ENCODE measurements at regions not wholly inside any gene's neighbourhood (a gene's known extent, or its start where the extent isn't known, plus 50 kb on each side); places are given as distances from the start of the nearest gene placed in this dataset.

DNA sequence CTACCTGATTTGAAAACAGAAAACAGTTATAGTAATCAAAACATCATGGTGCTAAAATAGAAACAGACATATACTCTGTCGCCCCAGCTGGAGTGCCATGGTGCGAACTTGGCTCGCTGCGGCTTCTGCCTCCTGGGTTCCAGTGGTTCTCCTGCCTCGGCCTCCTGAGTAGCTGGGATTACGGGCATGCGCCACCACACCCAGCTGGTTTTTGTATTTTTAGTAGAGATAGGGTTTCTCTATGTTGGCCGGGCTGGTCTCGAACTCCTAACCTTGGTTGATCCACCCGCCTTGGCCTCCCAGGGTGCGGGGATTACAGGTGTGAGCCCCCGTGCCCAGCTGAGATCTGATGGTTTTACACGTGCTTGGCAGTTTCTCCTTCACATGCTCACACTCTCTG lies 495.9 kb downstream of the ANXA1 start:
- DNase-seq (ENCODE audit: low read depth in 2 of 2), result no peak

DNA sequence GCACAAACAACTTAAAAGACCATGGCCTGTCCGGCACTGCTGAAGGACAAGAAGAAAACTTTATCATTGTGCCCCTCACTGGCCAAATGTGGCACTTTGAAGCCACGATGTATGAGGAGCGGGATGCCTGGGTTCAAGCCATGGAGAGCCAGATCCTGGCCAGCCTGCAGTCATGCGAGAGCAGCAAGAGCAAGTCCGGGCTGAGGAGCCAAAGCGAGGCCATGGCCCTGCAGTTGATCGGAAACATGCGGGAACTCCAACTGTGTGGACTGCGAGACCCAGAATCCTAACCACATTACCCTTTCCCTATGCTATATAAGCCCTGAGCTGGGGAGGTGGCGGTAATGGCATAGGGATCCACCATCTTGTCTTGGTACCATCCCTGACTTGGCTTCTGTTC lies 497.9 kb downstream of the ANXA1 start:
- DNase-seq (ENCODE audit: low read depth in 2 of 2), result no peak

DNA sequence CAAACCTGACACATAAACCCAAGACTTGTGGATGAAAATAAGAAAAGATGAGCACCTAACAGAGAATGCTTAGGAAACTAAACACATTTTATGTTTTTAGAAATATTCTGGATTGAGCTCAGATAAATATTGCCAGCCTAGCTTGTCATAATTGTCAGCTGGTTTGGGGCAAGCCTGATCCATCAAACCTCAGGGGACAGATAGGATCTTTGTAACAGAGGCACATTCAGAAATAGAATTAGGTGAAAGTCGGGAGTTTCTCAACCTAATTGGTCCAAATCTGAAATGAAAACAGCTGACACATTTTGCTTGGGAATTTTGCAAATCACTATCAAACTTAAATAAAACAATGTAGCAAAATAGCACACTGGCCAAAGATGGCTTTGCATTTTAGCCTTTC lies 503.7 kb downstream of the ANXA1 start:
- DNase-seq (ENCODE audit: low read depth in 2 of 2), result no peak

DNA sequence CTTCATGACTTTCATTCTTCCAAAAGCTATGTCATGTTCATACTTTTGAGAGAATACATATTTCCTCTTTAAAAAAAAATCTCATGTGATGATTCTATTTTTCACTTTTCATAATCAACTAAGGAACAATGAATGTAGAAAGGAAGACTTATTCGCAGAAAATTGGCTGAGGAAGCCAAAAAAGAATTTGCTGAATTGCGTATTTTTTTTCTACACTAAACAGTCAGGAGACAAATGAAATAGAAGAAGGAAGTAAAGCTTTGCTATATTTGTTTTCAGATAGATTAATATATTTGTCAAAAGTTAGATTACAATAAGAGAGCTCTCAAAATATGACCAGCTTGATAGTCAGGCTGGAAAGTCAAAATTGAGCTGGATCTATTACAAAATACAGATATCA lies 504.2 kb downstream of the ANXA1 start:
- DNase-seq (ENCODE audit: low read depth in 2 of 2), result no peak

DNA sequence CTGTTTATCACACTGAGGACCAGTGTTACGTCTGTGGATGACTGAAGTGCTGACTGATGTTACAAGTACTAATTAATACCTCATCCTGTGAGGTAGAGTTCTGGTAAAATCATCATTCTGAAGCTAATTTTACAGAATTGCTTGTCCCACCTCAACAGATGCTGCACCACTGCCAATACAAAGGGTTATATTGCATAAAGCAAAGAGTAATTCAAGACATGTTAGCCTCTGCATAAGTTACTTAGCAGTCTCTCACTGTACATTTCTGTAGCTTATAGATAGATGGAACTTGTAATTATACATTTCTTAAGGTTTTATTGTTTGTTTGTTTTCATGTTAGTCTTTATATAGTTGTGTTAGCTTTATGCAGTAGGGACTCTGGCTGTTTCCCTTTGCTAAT lies 513.6 kb downstream of the ANXA1 start:
- no peak for DNase-seq (ENCODE audit: low read depth in 2 of 2)

DNA sequence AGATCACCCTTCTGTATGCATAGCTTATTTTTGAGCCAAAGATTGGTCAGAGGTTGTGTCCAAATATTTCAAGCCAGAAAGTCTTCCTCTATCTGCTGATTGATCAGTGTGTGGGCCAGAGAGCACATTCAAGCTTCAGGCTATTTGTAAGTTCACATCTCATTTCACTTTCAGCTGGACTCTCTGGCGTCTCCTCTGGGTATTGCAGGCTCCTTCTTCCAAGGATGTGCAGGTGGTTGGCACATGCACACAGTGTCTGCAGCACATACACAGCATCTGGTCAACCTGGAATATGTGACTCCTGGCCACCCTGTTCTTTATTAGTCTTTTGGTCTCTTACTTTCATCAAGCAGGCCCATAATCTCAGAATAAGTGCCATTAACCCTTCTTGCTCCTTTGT lies 516.1 kb downstream of the ANXA1 start:
- DNase-seq (ENCODE audit: low read depth in 2 of 2), result no peak

DNA sequence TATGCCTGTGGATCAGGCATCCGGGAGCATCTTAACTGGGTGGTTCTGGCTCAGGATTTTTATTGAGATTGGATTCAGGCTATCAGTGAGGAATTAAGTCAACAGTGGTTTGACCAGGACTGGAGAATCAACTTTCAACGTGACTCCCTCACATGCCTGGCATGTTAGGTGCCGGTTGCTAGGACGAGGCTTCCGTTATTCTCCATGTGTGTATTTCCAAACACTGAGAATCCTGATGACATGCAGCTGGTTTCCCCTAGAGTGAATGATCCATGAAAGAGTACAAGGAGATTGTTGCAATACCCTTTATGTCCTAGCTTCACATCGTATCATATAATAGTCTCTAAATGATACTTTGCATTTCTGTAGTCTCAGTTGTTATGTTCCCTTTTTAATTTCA lies 529.2 kb downstream of the ANXA1 start:
- DNase-seq (ENCODE audit: low read depth in 2 of 2), result no peak

DNA sequence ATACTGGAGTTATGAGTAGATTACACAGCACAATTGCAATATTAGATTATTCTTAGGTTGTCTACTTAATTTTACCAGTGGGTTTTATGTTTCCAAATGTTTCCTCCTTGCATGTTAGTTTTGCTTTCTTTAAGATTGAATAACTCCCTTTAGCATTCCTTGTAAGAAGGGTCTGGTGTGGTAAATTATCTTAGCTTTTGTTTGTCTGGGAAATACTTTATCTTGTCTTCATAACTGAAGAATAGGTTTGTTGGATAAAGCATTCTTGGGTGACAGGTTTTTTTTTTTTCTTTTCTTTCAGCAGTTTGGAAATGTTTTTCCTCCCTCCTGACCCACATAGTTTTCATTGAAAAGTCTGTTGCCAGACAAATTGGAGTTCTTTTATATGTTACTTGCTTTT lies 531.1 kb downstream of the ANXA1 start:
- DNase-seq (ENCODE audit: low read depth in 2 of 2), result no peak

DNA sequence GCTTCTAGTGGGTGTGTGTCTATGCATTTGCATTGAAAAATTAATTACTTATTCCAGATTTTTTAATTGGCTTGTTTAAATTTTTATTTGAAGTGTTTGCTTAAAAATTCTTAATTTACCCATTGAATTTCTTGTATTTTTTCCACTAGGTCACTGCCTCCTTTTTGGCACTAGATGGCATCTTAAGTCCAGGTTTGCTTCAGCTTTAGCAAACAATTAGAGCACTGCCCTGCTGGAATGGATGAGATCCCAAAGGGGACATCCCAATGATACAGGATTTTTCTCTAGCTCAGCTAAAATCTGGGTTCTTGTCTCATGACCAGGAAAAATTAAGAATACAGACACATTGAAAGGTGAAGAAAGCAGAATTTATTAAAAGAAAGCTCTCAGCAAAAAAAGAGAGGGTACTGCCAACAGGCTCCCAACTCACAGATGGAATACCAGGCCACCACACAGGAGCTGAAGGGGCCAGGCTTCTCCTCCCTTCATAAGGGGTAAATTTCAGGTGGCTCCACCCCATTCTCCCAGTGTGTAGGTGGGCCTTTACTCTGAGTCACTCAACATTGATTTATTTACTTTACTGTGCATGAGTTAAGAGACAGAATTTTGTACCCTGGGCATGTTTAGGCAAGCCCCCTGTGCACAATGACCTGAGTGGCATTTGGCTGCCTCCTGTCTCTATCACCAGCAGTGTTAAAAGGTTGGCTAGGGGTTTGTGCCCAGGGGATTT lies 532.4 kb downstream of the ANXA1 start:
- peak; percentile 1 to 6 for DNase-seq (ENCODE audit: low read depth in 2 of 2)

DNA sequence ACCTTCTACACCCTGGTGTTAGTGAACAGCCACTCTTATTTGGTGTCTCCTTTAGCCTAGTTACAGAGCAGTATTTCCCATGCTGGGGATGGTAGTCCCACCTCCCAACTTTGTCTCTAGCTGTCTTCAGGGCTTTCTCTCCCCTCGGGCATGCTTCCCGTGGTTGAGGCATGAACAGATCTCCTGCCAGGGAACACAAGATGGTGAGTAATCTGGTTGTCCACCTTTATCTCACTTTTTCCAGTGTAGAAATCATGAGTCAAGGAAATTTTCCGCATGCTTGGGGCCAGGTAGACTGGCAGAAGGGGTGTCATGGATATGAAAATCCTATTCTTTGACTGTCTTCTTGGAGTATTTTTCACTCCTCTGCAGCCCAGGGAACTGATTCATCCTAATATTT lies 532.9 kb downstream of the ANXA1 start:
- no peak for DNase-seq (ENCODE audit: low read depth in 2 of 2)

DNA sequence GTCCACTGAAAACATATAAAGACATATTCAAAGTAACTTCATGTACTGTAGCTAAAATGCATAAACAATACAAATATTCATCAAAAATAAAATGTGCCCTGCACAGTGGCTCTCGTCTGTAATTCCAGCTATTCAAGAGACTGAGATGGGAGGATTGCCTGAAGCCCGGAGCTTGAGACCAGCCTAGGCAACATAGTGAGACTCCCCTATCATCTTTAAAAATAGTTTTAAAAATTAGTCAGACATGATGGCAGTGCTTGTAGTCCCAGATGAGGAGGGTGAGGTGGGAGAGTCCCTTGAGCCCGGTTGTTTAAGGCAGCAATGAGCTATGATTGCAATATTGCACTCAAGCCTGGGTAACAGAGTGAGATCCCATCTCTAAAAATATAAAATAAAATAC lies 534.1 kb downstream of the ANXA1 start:
- no peak for DNase-seq (ENCODE audit: low read depth in 2 of 2)

DNA sequence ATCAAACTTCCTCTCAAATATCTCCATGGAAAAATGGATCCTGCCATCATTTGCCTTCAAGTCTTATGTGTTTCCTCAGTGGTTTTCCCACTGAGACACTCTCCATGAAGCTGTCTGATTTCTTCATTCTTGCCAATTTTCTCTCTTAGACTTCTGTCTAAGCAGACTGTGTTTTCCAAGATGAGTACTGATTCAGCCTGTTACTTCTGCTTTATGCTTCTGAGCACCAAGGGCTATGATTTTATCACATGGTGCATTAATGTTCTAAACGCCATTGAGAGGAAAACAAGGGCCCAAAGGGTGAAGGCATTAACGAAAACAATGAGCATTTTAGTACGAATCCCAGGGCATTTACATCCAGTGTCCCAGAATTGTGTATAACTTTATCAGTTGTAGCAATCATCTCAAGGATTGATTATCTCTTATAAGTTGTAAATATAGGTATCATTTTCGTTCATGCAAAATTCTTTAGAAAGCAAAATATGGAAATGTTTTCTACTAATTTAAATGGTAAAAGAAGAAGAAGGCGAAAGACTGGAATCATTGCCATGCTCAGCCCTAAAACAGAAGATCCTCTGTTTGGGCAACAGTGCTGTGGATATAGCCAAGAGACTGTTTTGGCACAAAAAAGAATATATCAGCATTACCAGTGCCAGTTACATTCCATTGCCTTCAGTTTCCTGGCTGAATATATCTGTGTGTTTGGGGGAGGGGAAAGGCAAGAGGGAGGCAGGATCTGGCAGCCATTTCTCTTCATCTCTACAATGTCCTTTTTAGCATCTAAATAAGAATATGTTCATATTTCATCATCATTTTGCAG lies 537.6 kb downstream of the ANXA1 start:
- no peak for DNase-seq (ENCODE audit: low read depth in 2 of 2)

DNA sequence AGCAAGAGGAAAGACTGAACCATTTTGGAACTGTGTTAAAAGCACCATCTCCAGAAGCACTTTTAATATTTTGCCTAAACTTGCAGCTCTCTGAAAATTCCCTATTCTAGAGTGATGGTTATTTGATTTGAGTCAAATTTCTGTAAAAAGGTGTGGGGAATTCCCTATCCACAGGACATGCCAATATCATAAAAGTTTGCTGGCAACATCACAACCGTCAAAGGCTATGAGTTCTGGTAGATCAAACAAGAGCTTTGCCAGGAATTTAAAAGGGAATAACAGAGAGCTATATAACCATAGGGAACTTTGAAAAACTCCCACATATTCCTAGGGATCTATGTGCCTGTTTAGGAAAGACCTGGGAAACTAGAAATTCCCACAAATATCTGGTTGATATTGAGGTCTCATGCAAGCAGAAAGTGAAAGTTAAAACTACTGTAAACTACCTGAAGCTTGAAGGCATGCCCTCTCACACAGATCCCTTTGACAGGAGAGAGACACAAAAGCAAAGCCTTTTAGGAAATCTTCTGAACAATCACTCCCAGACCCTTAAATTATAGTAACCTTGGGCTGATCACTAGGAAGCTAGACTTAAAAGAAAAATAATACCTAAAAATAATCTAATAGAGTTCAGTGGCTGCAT lies 549.9 kb downstream of the ANXA1 start:
- DNase-seq (ENCODE audit: low read depth in 2 of 2), result no peak

DNA sequence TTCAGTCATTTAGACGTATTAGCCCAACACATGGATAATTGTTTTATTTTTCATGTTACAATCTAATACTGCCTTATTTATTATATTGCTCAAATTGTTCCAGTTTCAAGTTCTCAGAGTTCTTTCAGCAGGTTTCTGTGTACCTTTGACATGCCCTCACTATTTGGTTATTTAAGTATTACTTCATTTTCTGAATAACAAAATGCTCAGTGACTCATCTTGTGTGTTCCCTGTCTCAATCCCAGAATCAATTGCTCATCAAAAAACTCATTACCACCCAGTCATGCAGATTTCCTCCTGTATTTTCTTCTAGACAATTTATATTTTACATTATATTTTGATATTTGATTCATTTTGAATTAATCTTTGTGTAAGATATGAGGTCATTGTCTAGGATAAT lies 562.6 kb downstream of the ANXA1 start:
- no peak for DNase-seq (ENCODE audit: low read depth in 2 of 2)

DNA sequence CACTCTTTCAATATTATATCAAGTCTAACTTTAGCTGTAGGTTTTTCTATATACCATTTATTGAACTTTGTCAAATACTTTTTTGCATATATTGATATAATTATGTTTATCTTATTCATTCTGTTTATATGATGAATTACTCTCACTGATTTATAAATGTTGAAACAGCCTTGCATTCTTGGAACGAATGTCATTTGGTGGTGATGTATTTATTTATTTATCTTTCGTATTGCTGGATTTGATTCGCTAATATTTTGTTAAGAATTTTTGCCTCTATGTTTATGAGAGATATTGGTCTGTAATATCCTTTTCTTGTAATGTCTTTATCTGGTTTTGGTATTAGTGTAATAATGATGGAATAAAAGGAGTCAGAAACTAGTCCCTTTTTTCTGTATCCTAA lies 563.9 kb downstream of the ANXA1 start:
- DNase-seq (ENCODE audit: low read depth in 2 of 2), result no peak

DNA sequence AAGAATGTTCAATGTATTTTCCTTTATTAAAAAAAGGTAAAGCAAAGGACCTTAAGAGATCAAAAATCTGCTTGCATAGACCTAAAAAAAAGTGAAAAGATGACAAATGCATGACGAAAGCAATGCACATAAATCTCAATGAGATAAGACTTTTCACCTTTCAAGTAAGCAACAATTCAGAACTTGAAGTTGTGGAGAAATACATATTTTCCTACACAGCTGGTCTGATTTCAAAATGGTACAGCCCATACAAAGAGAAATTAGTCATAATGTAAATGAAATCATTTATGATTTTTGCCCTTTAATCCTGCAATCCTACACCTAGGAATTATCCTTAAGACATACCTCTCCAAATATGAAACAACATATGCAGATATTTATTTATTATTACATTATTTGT lies 568.0 kb downstream of the ANXA1 start:
- DNase-seq (ENCODE audit: low read depth in 2 of 2), result no peak

DNA sequence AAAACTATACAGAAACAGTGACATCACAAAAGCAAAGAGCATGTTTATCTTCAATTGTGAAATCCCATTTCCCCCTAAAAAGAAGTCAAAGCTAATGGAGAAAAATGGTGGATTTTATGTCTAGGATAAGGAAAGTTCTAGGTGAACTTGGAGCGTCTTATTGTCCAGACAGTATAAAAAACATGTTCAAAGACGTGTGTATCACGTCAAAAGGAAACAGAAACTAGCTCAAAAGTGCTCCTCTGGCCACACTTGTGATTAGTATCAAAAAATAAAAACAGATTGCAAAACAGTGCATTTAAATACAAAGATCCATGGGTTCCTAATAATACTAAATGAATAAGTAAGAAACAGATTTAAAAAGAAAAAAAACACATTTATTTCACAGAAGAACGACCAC lies 568.9 kb downstream of the ANXA1 start:
- no peak for DNase-seq (ENCODE audit: low read depth in 2 of 2)

DNA sequence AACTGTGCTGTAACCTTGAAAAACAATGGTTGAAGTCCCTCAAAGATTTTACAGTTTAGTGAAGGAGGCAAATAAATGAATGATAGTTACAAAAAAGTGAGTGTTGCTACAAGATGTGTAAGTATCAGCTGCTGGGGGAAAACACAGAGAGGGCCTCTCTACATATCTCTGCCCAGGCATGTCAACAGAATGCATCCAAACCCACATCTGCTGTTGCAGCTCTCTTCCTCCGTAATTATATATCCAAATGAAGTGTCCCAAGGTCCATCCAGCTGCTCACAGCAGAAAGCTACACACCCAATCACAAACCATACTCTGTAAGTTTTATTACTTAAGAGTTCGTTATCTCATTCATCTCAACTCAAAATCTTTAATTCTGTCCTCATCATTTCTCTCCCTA lies 584.6 kb downstream of the ANXA1 start:
- DNase-seq (ENCODE audit: low read depth in 2 of 2), result no peak

DNA sequence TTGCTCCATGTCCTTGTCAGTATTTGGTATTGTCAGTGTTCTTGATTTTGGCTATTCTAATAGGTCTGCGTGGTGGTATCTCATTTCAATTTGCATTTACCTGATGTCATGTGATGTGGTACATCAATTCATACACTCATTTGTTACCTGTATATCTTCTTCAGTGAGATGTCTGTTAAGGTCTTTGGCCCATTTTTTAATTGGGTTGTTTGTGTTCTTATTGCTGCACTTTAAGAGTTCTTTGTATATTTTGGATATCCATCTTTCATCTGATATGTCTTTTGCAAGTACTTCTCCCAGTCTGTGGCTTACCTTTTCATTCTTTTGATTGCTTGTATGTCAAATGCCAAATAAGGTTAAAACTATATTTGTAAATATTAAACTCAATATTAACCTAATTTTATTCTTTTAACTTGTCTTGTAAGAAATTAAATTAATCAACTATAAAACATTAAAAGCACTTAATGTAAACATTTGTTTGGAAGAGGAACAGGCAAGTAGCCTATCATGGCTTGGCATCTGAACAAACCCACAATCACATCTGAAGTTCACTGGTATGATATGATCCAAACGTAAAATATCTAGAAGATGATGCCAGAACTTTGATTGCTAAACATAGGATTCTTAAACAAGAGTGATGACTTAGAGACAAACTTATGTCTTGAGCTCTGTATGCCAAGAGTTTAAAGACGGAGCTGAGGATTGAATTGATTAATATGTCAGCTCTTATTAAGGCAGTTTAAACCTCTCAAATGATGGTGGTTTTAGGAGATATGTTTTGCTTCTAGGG lies 587.3 kb downstream of the ANXA1 start:
- no peak for DNase-seq (ENCODE audit: low read depth in 2 of 2)

DNA sequence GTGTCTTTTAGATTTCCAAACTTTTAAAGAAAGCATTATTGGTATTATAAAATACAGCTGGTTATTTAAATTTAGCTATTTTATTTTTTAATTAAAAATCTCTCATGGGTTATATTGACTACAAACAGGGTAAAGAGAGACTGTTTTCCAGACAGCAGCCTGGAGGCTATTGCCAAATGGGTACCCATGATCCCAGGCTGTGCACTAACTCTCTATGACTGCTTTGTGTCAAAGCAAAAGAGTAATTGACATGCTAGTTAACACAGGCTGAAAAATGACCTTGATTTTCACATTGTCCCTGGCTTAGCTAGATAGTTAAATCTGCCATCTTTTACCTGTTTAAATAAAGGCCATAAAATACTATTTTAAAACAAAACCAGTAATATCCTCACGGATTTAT lies 589.7 kb downstream of the ANXA1 start:
- DNase-seq (ENCODE audit: low read depth in 2 of 2), result no peak

DNA sequence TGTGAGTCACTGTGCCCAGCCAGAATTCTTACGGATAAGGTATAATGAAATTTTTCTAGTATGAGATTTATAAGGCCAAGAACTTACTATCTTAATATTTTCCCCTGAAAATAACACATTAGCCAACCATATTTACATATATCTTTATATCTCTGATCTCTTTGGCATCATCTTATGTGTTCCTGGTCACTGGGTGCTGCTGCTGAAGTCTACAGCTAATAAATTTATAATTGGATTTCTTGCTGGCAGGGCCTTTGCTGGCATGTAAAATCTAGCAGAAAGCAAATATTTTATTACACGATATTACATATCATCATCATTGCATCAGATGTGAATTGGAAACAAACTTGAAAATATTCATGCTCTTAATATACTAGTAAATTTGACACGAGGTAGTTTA lies 590.7 kb downstream of the ANXA1 start:
- no peak for DNase-seq (ENCODE audit: low read depth in 2 of 2)

DNA sequence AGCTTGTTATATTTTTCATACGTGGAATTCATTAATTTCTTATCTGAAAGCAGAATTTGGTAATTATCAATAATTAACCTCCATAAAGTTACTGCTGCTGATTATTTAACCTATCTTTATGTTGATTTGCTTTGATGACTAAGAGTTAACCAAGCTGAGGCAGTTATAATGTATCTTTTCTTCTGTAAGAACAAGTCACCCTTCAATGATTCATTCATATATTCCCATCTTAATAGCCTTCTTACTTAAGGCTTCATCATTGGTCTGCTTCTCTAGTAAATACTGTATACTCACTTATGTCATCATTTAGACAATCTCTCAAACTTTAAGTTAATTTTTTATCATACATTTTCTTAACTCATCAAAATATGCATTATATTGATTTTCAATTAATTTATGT lies 592.2 kb downstream of the ANXA1 start:
- DNase-seq (ENCODE audit: low read depth in 2 of 2), result no peak

Measured in dermis microvascular lymphatic vessel endothelial cell (primary cell).